T-helper 2 cell (primary cell): ENCODE measurements at regions not wholly inside any gene's neighbourhood (a gene's known extent, or its start where the extent isn't known, plus 50 kb on each side); places are given as distances from the start of the nearest gene placed in this dataset.

Source experiments
- DNase-seq, 5 experiments: peaks; one replicate each; pipeline versions ENCODE4 v3.0.0 to v3.0.0-alpha.2; 2012 to 2022

DNA sequence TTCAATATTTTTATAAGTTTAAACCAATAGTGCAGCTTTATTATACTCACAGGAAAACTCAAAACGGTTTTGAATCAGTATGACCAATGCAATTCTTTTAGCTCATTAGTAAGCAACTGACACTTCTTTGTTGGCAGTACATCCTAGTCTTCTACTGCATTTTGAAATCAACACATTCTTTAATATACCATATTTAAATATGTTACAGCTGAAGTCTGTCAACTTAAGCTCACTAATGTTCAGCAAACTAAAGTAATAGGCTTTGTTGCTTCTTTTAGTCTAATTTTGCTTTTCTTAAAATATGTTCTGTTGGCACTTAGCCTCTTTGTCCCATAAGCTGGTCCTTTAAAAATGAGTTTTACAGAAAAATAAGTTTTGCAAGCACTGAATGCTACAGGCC, 55.4 kb upstream of the CCBE1 start:
- DNase-seq = no peak

- no peak for DNase-seq
These were observed 54.0 kb upstream of the CCBE1 start for GRCh38 chr18:59751186-59751585.

DNA sequence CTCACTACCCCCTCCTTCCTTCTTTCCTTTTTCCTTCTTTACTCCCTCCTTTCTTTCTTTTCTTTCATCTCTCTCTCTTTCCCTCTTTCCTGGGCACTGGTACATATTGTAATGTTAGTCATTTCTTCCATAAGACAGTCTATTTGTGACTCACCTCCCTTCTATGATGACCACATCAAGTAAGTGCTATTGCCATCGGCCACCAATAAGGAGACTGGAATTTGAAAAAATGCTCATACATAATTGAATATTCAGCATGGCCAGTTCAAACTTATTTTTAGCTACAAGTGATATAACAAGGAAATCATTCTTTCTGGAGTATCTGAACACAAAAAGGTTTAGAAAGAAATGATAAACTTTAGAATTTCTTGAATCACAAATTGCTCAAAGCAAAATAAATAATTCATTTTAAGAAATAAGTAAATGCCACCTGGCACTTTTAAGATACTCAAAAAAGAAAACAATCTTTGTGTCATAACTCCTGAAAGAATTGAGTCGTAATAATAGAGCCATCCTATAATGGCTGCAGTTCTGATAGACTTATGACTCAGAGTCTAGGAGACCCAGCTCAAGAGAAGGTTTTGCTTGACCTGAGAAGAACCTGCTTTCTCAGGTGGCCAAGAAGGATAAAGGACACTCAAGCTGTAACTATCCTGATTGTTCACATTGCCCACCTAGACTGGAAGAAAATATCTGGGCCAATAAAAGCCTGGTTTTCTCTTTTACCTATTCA, 51.6 kb upstream of the CCBE1 start:
- DNase-seq = no peak
